SK-N-SH (cell line): ENCODE measurements at regions not wholly inside any gene's neighbourhood (a gene's known extent, or its start where the extent isn't known, plus 50 kb on each side); places are given as distances from the start of the nearest gene placed in this dataset.

Experiments used
- CTCF ChIA-PET: fragments of 300-600, 350-600 bp; formaldehyde crosslinking; extraction: SDS; loops from one replicate; lab custom pipeline; 2021; lab: Yijun Ruan, JAX
- POLR2A ChIA-PET: fragments of 350-600 bp; sonication (Branson Sonifier 250); formaldehyde crosslinking; extraction: SDS; loops from one replicate; lab custom pipeline; 2020; ENCODE audit warnings: antibody characterized with exemption, inconsistent platforms; lab: Yijun Ruan, JAX
- DNase-seq: peaks from one replicate; pipeline ENCODE4 v3.0.0; 2012
- H2AFZ ChIP-seq: fragments of 200-600 bp; sonication (generic); 2 replicates; pipeline ENCODE4 v1.8.1; 2016; ENCODE audit warnings: antibody characterized with exemption, mild to moderate bottlenecking, low read depth
- H3F3A ChIP-seq: fragments of 200-600 bp; sonication (generic); replicated peaks from 2 replicates; pipeline ENCODE3; 2016; ENCODE audit warnings: antibody characterized with exemption, mild to moderate bottlenecking; ENCODE audit not compliant: insufficient read depth
- H3K27ac ChIP-seq, 2 experiments: fragments of 200-500 bp in 1 of 2; fragments of 200-600 bp in 1 of 2; sonication (Bioruptor generic) in 1 of 2; sonication (generic), shearing (Covaris generic) in 1 of 2; 2 replicates each; pipeline versions ENCODE4 v1.5.1 to v1.6.1; 2014 to 2016; ENCODE audit warnings: low read depth in 2 of 2, inconsistent platforms in 1 of 2, low read length in 1 of 2, mild to moderate bottlenecking in 1 of 2, mixed read lengths in 1 of 2
- H3K27me3 ChIP-seq: fragments of 200-600 bp; sonication (generic), shearing (Covaris generic); 2 replicates; pipeline ENCODE4 v1.6.1; 2016; ENCODE audit warnings: mixed run types; ENCODE audit not compliant: insufficient read depth
- H3K36me3 ChIP-seq, 2 experiments: fragments of 200-500 bp in 1 of 2; fragments of 200-600 bp in 1 of 2; sonication (Bioruptor generic) in 1 of 2; sonication (generic) in 1 of 2; replicated peaks in 1 of 2; 2 replicates each; pipeline versions ENCODE3 to v1.5.1; 2014 to 2016; ENCODE audit warnings: low read length in 1 of 2, mild to moderate bottlenecking in 1 of 2; ENCODE audit not compliant: insufficient read depth in 2 of 2, control insufficient read depth in 1 of 2
- H3K4me1 ChIP-seq, 2 experiments: fragments of 200-500 bp in 1 of 2; fragments of 200-600 bp in 1 of 2; sonication (Bioruptor generic) in 1 of 2; sonication (generic), shearing (Covaris generic) in 1 of 2; 2 replicates each; pipeline versions ENCODE4 v1.5.1 to v1.6.1; 2014 to 2016; ENCODE audit warnings: low read depth in 1 of 2, low read length in 1 of 2, mixed run types in 1 of 2; ENCODE audit not compliant: insufficient read depth in 2 of 2, control insufficient read depth in 1 of 2
- H3K4me2 ChIP-seq: fragments of 200-600 bp; sonication (generic), shearing (Covaris generic); 2 replicates; pipeline ENCODE4 v1.6.1; 2017; ENCODE audit warnings: mixed run types
- H3K4me3 ChIP-seq, 2 experiments: fragments of 200-500 bp in 1 of 2; fragments of 200-600 bp in 1 of 2; sonication (Bioruptor generic) in 1 of 2; sonication (generic), shearing (Covaris generic) in 1 of 2; 2 replicates each; pipeline versions ENCODE4 v1.5.1 to v1.8.1; 2014 to 2016; ENCODE audit warnings: low read depth in 2 of 2, inconsistent platforms in 1 of 2, low read length in 1 of 2, mild to moderate bottlenecking in 1 of 2, mixed read lengths in 1 of 2, moderate library complexity in 1 of 2
- H3K79me2 ChIP-seq: fragments of 200-600 bp; sonication (generic); 2 replicates; pipeline ENCODE4 v1.8.1; 2017; ENCODE audit warnings: mild to moderate bottlenecking; ENCODE audit not compliant: insufficient read depth
- H3K9ac ChIP-seq: fragments of 200-600 bp; sonication (generic); 2 replicates; pipeline ENCODE4 v1.6.1; 2017; ENCODE audit warnings: mixed run types
- H3K9me2 ChIP-seq: fragments of 200-600 bp; sonication (generic); 2 replicates; pipeline ENCODE4 v1.6.1; 2017; ENCODE audit warnings: mixed run types
- H3K9me3 ChIP-seq: fragments of 200-600 bp; sonication (generic); 2 replicates; pipeline ENCODE4 v1.6.1; 2017; ENCODE audit warnings: mixed run types, mild to moderate bottlenecking, moderate library complexity
- H4K20me1 ChIP-seq: fragments of 200-600 bp; sonication (generic); 2 replicates; pipeline ENCODE4 v1.6.1; 2017; ENCODE audit warnings: mild to moderate bottlenecking, mixed run types; ENCODE audit not compliant: insufficient read depth
- EZH2phosphoT487 ChIP-seq: fragments of 200-600 bp; sonication (generic); IDR thresholded peaks from 2 replicates; pipeline ENCODE4 v1.6.1; 2017; ENCODE audit warnings: low read depth, mixed run types, mild to moderate bottlenecking, antibody characterized with exemption, moderate library complexity, borderline replicate concordance
- FOSL2 ChIP-seq: IDR thresholded peaks from 2 replicates; pipeline ENCODE4 v1.4.0; 2012; ENCODE audit warnings: low read depth, mild to moderate bottlenecking, moderate library complexity, borderline replicate concordance
- FOXJ3 ChIP-seq: sonication (generic); formaldehyde crosslinking; IDR thresholded peaks from 2 replicates; pipeline ENCODE4 v1.5.1; 2020; ENCODE audit warnings: mild to moderate bottlenecking, missing genetic modification reagents
- GABPA ChIP-seq: IDR thresholded peaks from 2 replicates; pipeline ENCODE4 v1.4.0; 2012; ENCODE audit warnings: low read depth, mild to moderate bottlenecking
- GATA2 ChIP-seq: sonication (generic); formaldehyde crosslinking; IDR thresholded peaks from 2 replicates; pipeline ENCODE4 v1.5.0; 2020; ENCODE audit warnings: mild to moderate bottlenecking, missing genetic modification reagents
- IRF3 ChIP-seq: fragments of 150-350 bp; IDR thresholded peaks from 2 replicates; pipeline ENCODE4 v1.6.1; 2016; ENCODE audit warnings: mild to moderate bottlenecking, low read depth, low read length
- JUND ChIP-seq: IDR thresholded peaks from 2 replicates; pipeline ENCODE4 v1.4.0; 2012
- MAX ChIP-seq: IDR thresholded peaks from 2 replicates; pipeline ENCODE4 v1.4.0; 2012; ENCODE audit warnings: low read depth
- PBX3 ChIP-seq: IDR thresholded peaks from 2 replicates; pipeline ENCODE4; 2012
- POLR2AphosphoS5 ChIP-seq: IDR thresholded peaks from 2 replicates; pipeline ENCODE4 v1.6.1; 2012; ENCODE audit warnings: low read depth, low read length
- RAD21 ChIP-seq: IDR thresholded peaks from 2 replicates; pipeline ENCODE4 v1.6.1; 2012; ENCODE audit warnings: mild to moderate bottlenecking, low read length
- REST ChIP-seq: IDR thresholded peaks from 2 replicates; pipeline ENCODE4 v1.6.1; 2012; ENCODE audit warnings: mild to moderate bottlenecking, low read depth, low read length, moderate library complexity
- RFX5 ChIP-seq: IDR thresholded peaks from 2 replicates; pipeline ENCODE4 v1.6.1; 2012; ENCODE audit warnings: mild to moderate bottlenecking, improper control_type of control experiment, low read length
- RXRA ChIP-seq: IDR thresholded peaks from 2 replicates; pipeline ENCODE4 v1.4.0; 2012; ENCODE audit warnings: low read depth, mild to moderate bottlenecking, borderline replicate concordance
- SIN3A ChIP-seq: IDR thresholded peaks from 2 replicates; pipeline ENCODE4 v1.6.1; 2012; ENCODE audit warnings: low read depth, mild to moderate bottlenecking, low read length, moderate library complexity, borderline replicate concordance
- SMC3 ChIP-seq: IDR thresholded peaks from 2 replicates; pipeline ENCODE4 v1.6.1; 2012; ENCODE audit warnings: low read depth, low read length, improper control_type of control experiment
- TAF1 ChIP-seq: IDR thresholded peaks from 2 replicates; pipeline ENCODE4 v1.6.1; 2012; ENCODE audit warnings: low read depth, mild to moderate bottlenecking, low read length, moderate library complexity, borderline replicate concordance
- TEAD4 ChIP-seq: IDR thresholded peaks from 2 replicates; pipeline ENCODE4 v1.4.0; 2012; ENCODE audit warnings: mild to moderate bottlenecking, borderline replicate concordance; ENCODE audit not compliant: insufficient read depth
- WGBS: methylation state at CpG from one replicate; pipeline ENCODE4 v1.1.6; 2017; ENCODE audit warnings: low lambda C conversion rate; 5-methylcytosine and 5-hydroxymethylcytosine counted together

- no peaks in the 10 kb centered on the region for H3K4me1 ChIP-seq
- no peaks in the 10 kb centered on the region for H3K9me3 ChIP-seq
- CTCF ChIA-PET: interaction anchor here (1.0 kb wide), 1 partner anchor 19 kb away, joined by 3 read pairs; no protein-coding TSS in a partner anchor
- TF ChIP-seq RAD21 (no peak), PBX3 (no peak), SIN3A (no peak), FOSL2 (no peak), IRF3 (no peak), JUND (no peak)
- TF ChIP-seq, all 33 proteins: peak for 0
- H3K4me2 ChIP-seq: no peak overlapping the region
- H3K27me3 ChIP-seq: no peaks in the 10 kb centered on the region
- H2AFZ ChIP-seq: no peak overlapping the region
- no peak overlapping the region for H3K9ac ChIP-seq
- no peaks in the 10 kb centered on the region for H3K9me2 ChIP-seq
- H3K79me2 ChIP-seq: no peaks in the 10 kb centered on the region
- H4K20me1 ChIP-seq: no peaks in the 10 kb centered on the region
- H3F3A ChIP-seq: no peaks in the 10 kb centered on the region
- no peaks in the 10 kb centered on the region for H3K36me3 ChIP-seq
- POLR2A ChIA-PET: no interaction called here
- no peak overlapping the region for H3K27ac ChIP-seq
- no peak overlapping the region for H3K4me3 ChIP-seq
- DNase-seq: no peak
- 50% methylated on average over 1 of the region's 1 CpG for WGBS
Observed at GRCh38 chr12:24730489-24730896, 218.4 kb downstream of the BCAT1 start.

- no peak overlapping the region for H3K4me2 ChIP-seq
Observed at GRCh38 chr12:24728826-24729225, 220.1 kb downstream of the BCAT1 start.

GRCh38 chr12:24728366-24728765, 220.5 kb downstream of the BCAT1 start:
- Histone ChIP-seq H3K4me2 (no peak overlapping the region), H3K79me2 (no peaks in the 10 kb centered on the region), H2AFZ (no peak overlapping the region), H3K27me3 (no peaks in the 10 kb centered on the region), H3F3A (no peaks in the 10 kb centered on the region), H3K9me2 (no peaks in the 10 kb centered on the region), H3K9ac (no peak overlapping the region), H3K9me3 (no peaks in the 10 kb centered on the region), H3K4me3 (no peak overlapping the region; a peak in 1 of 4 replicates), H3K36me3 (no peaks in the 10 kb centered on the region), H4K20me1 (no peaks in the 10 kb centered on the region), H3K4me1 (no peaks in the 10 kb centered on the region), H3K27ac (no peak overlapping the region)
- POLR2A ChIA-PET: no interaction called here
- peak; percentile 30 for DNase-seq
- CTCF ChIA-PET: interaction anchor here (1.0 kb wide), 1 partner anchor 12 kb away, joined by 4 read pairs; no protein-coding TSS in a partner anchor
- TF ChIP-seq IRF3 (no peak), SMC3 (peak; percentile 48), MAX (no peak), RFX5 (no peak), EZH2phosphoT487 (no peak), REST (no peak), GATA2 (CRISPR knock-in tag) (no peak), FOXJ3 (CRISPR knock-in tag) (no peak), GABPA (no peak)

More at GRCh38 chr12:24728826-24729225, 220.1 kb downstream of the BCAT1 start:
- H2AFZ ChIP-seq: no peak overlapping the region
- H3K79me2 ChIP-seq: no peaks in the 10 kb centered on the region
- ChIA-PET POLR2A (no interaction called here), CTCF (no interaction called here)
- WGBS: 66% methylated on average over 3 of the region's 3 CpGs
- H3K4me3 ChIP-seq: no peak overlapping the region
- H4K20me1 ChIP-seq: no peaks in the 10 kb centered on the region
- no peaks in the 10 kb centered on the region for H3K4me1 ChIP-seq
- TF ChIP-seq GATA2 (CRISPR knock-in tag) (no peak), RXRA (no peak), TEAD4 (no peak), POLR2AphosphoS5 (no peak), TAF1 (no peak)
- no peaks in the 10 kb centered on the region for H3K27me3 ChIP-seq
- no peaks in the 10 kb centered on the region for H3K36me3 ChIP-seq
- H3K27ac ChIP-seq: no peak overlapping the region
- H3K9me3 ChIP-seq: no peaks in the 10 kb centered on the region
- H3K9me2 ChIP-seq: no peaks in the 10 kb centered on the region
- no peak overlapping the region for H3K9ac ChIP-seq
- H3F3A ChIP-seq: no peaks in the 10 kb centered on the region
- DNase-seq: no peak
